HG03378 (cell line): ENCODE measurements at regions not wholly inside any gene's neighbourhood (a gene's known extent, or its start where the extent isn't known, plus 50 kb on each side); places are given as distances from the start of the nearest gene placed in this dataset.
A peak's percentile ranks its signal among the peaks of the same experiment; 100 is the strongest.

Source experiments
- ATAC-seq: cut with Tn5 transposase; IDR thresholded peaks from one replicate; pipeline ENCODE4 v1.9.1; 2021; ENCODE audit warnings: mild to moderate bottlenecking, moderate library complexity; ENCODE audit not compliant: unreplicated experiment

GRCh38 chr5:142435410-142436115 lies 110.7 kb upstream of the SPRY4 start:
- ATAC-seq, result no peak

GRCh38 chr5:142434322-142434612 lies 109.4 kb upstream of the SPRY4 start:
- ATAC-seq, result no peak

- ATAC-seq, result no peak
These were observed 108.9 kb upstream of the SPRY4 start for GRCh38 chr5:142433526-142434321.

GRCh38 chr5:142432961-142433360 lies 108.1 kb upstream of the SPRY4 start:
- peak; percentile 58 for ATAC-seq

GRCh38 chr5:142432369-142432863 lies 107.6 kb upstream of the SPRY4 start:
- ATAC-seq, result peak; percentile 50

GRCh38 chr5:142428773-142429473 lies 104.1 kb upstream of the SPRY4 start:
- ATAC-seq, result no peak

- ATAC-seq, result no peak
These were observed 103.4 kb upstream of the SPRY4 start for GRCh38 chr5:142428036-142428772.

- no peak for ATAC-seq
These were observed 102.7 kb upstream of the SPRY4 start for GRCh38 chr5:142427529-142427928.

GRCh38 chr5:142427015-142427364 lies 102.2 kb upstream of the SPRY4 start:
- no peak for ATAC-seq

- no peak for ATAC-seq
These were observed 101.6 kb upstream of the SPRY4 start for GRCh38 chr5:142426129-142427014.

GRCh38 chr5:142425286-142426065 lies 100.7 kb upstream of the SPRY4 start:
- no peak for ATAC-seq

GRCh38 chr5:142422429-142422828 lies 97.6 kb upstream of the SPRY4 start:
- no peak for ATAC-seq

GRCh38 chr5:142421621-142422397 lies 97.0 kb upstream of the SPRY4 start:
- no peak for ATAC-seq

GRCh38 chr5:142421228-142421617 lies 96.4 kb upstream of the SPRY4 start:
- no peak for ATAC-seq

- no peak for ATAC-seq
These were observed 95.9 kb upstream of the SPRY4 start for GRCh38 chr5:142420561-142421227.

GRCh38 chr5:142412581-142412980 lies 87.8 kb upstream of the SPRY4 start:
- ATAC-seq, result no peak

GRCh38 chr5:142411656-142412425 lies 87.0 kb upstream of the SPRY4 start:
- ATAC-seq, result no peak
